Mononuclear cell (primary cell): ENCODE measurements at regions not wholly inside any gene's neighbourhood (a gene's known extent, or its start where the extent isn't known, plus 50 kb on each side); places are given as distances from the start of the nearest gene placed in this dataset.

Source experiments
- H3K27me3 ChIP-seq: 2 replicates; pipeline ENCODE4 v1.6.0; 2011; ENCODE audit warnings: low read length, control low read depth; ENCODE audit not compliant: insufficient read depth
- H3K4me1 ChIP-seq: 2 replicates; pipeline ENCODE4 v1.5.1; 2011; ENCODE audit warnings: mild to moderate bottlenecking, low read length, control low read depth; ENCODE audit not compliant: insufficient read depth
- H3K4me3 ChIP-seq: 2 replicates; pipeline ENCODE4 v1.5.1; 2011; ENCODE audit warnings: mild to moderate bottlenecking, low read length, moderate library complexity
- H3K9me3 ChIP-seq: 2 replicates; pipeline ENCODE4 v1.5.1; 2011; ENCODE audit warnings: low read depth, mild to moderate bottlenecking, control low read depth, low read length

- Histone ChIP-seq H3K4me1 (no peaks in the 10 kb centered on the region), H3K27me3 (no peaks in the 10 kb centered on the region), H3K4me3 (no peak overlapping the region), H3K9me3 (no peaks in the 10 kb centered on the region)
Observed at GRCh38 chr9:99607842-99608448, 213.7 kb upstream of the NR4A3 start.

GRCh38 chr9:99614341-99614740, 207.3 kb upstream of the NR4A3 start:
- Histone ChIP-seq H3K4me1 (no peaks in the 10 kb centered on the region), H3K4me3 (no peak overlapping the region), H3K27me3 (no peaks in the 10 kb centered on the region), H3K9me3 (no peaks in the 10 kb centered on the region)

- Histone ChIP-seq H3K27me3 (no peaks in the 10 kb centered on the region), H3K9me3 (no peaks in the 10 kb centered on the region), H3K4me3 (no peak overlapping the region), H3K4me1 (no peaks in the 10 kb centered on the region)
Observed at GRCh38 chr9:99621040-99621439, 200.6 kb upstream of the NR4A3 start.

GRCh38 chr9:99622679-99623078, 199.0 kb upstream of the NR4A3 start:
- Histone ChIP-seq H3K27me3 (no peaks in the 10 kb centered on the region), H3K4me3 (no peak overlapping the region), H3K4me1 (no peaks in the 10 kb centered on the region), H3K9me3 (no peaks in the 10 kb centered on the region)

- Histone ChIP-seq H3K27me3 (no peaks in the 10 kb centered on the region), H3K4me3 (no peak overlapping the region), H3K4me1 (peaks cover 8% of the 10 kb centered on the region), H3K9me3 (no peaks in the 10 kb centered on the region)
Observed at GRCh38 chr9:99623780-99624364, 197.8 kb upstream of the NR4A3 start.

GRCh38 chr9:99624499-99625233, 197.0 kb upstream of the NR4A3 start:
- Histone ChIP-seq H3K9me3 (no peaks in the 10 kb centered on the region), H3K27me3 (no peaks in the 10 kb centered on the region), H3K4me1 (peaks cover 13% of the 10 kb centered on the region), H3K4me3 (no peak overlapping the region)

- H3K9me3 ChIP-seq = no peaks in the 10 kb centered on the region
- H3K4me3 ChIP-seq = no peak overlapping the region
- H3K27me3 ChIP-seq = no peaks in the 10 kb centered on the region
- peaks cover 13% of the 10 kb centered on the region for H3K4me1 ChIP-seq
Observed at GRCh38 chr9:99626426-99626825, 195.3 kb upstream of the NR4A3 start.

GRCh38 chr9:99628285-99628684, 193.4 kb upstream of the NR4A3 start:
- no peaks in the 10 kb centered on the region for H3K27me3 ChIP-seq
- no peaks in the 10 kb centered on the region for H3K9me3 ChIP-seq
- no peak overlapping the region for H3K4me3 ChIP-seq
- H3K4me1 ChIP-seq = peaks cover 13% of the 10 kb centered on the region

- H3K27me3 ChIP-seq = no peaks in the 10 kb centered on the region
- H3K9me3 ChIP-seq = no peaks in the 10 kb centered on the region
- H3K4me3 ChIP-seq = no peak overlapping the region
- H3K4me1 ChIP-seq = peaks cover 13% of the 10 kb centered on the region
Observed at GRCh38 chr9:99628849-99629620, 192.7 kb upstream of the NR4A3 start.

- Histone ChIP-seq H3K27me3 (no peaks in the 10 kb centered on the region), H3K4me1 (peaks cover 13% of the 10 kb centered on the region), H3K9me3 (no peaks in the 10 kb centered on the region)
Observed at GRCh38 chr9:99632349-99633038, 189.2 kb upstream of the NR4A3 start.

GRCh38 chr9:99633265-99633664, 188.4 kb upstream of the NR4A3 start:
- H3K9me3 ChIP-seq = no peaks in the 10 kb centered on the region
- H3K4me3 ChIP-seq = no peak overlapping the region
- peaks cover 13% of the 10 kb centered on the region for H3K4me1 ChIP-seq
- H3K27me3 ChIP-seq = no peaks in the 10 kb centered on the region

More at GRCh38 chr9:99632349-99633038, 189.2 kb upstream of the NR4A3 start:
- no peak overlapping the region for H3K4me3 ChIP-seq

GRCh38 chr9:99634186-99634585, 187.5 kb upstream of the NR4A3 start:
- Histone ChIP-seq H3K4me3 (no peak overlapping the region), H3K27me3 (no peaks in the 10 kb centered on the region), H3K9me3 (no peaks in the 10 kb centered on the region), H3K4me1 (peaks cover 6% of the 10 kb centered on the region)

GRCh38 chr9:99635032-99635431, 186.7 kb upstream of the NR4A3 start:
- no peaks in the 10 kb centered on the region for H3K27me3 ChIP-seq
- no peak overlapping the region for H3K4me3 ChIP-seq

GRCh38 chr9:99637641-99638040, 184.0 kb upstream of the NR4A3 start:
- no peaks in the 10 kb centered on the region for H3K27me3 ChIP-seq
- no peak overlapping the region for H3K4me3 ChIP-seq
- no peaks in the 10 kb centered on the region for H3K9me3 ChIP-seq
- peaks cover 3% of the 10 kb centered on the region for H3K4me1 ChIP-seq

More at GRCh38 chr9:99635032-99635431, 186.7 kb upstream of the NR4A3 start:
- Histone ChIP-seq H3K9me3 (no peaks in the 10 kb centered on the region), H3K4me1 (peaks cover 3% of the 10 kb centered on the region)
